Endothelial cell of umbilical vein (primary cell): ENCODE measurements at regions not wholly inside any gene's neighbourhood (a gene's known extent, or its start where the extent isn't known, plus 50 kb on each side); places are given as distances from the start of the nearest gene placed in this dataset.

Experiments used
- CTCF ChIP-seq, 2 donors: IDR thresholded peaks; 1 replicate in 1 of 2; 2 replicates in 1 of 2; pipeline ENCODE4 v1.5.1; 2011; ENCODE audit warnings: low read length in 2 of 2, mild to moderate bottlenecking in 2 of 2, moderate library complexity in 2 of 2, control low read depth in 1 of 2, inconsistent platforms in 1 of 2, low read depth in 1 of 2; ENCODE audit not compliant: insufficient read depth in 1 of 2; ENCODE audit errors: extremely low read depth in 1 of 2
- EZH2 ChIP-seq: IDR thresholded peaks from 2 replicates; pipeline ENCODE4 v1.6.1; 2012; ENCODE audit warnings: borderline replicate concordance, low read depth, mild to moderate bottlenecking, moderate library complexity, low read length, inconsistent platforms; ENCODE audit not compliant: severe bottlenecking
- FOS ChIP-seq: IDR thresholded peaks from 2 replicates; pipeline ENCODE4 v1.6.1; 2011; ENCODE audit warnings: mild to moderate bottlenecking, low read length, moderate library complexity, borderline replicate concordance; ENCODE audit not compliant: insufficient read depth
- GATA2 ChIP-seq: IDR thresholded peaks from 2 replicates; pipeline ENCODE4 v1.7.0; 2011; ENCODE audit warnings: low read depth, mild to moderate bottlenecking, moderate library complexity, mixed read lengths, low read length; ENCODE audit not compliant: insufficient read length, insufficient read depth
- JUN ChIP-seq: IDR thresholded peaks from 2 replicates; pipeline ENCODE4 v1.6.1; 2011; ENCODE audit warnings: borderline replicate concordance, low read depth; ENCODE audit not compliant: insufficient read length, insufficient read depth
- MAX ChIP-seq: IDR thresholded peaks from 2 replicates; pipeline ENCODE4 v1.6.1; 2011; ENCODE audit not compliant: insufficient read depth, insufficient read length
- MYC ChIP-seq: IDR thresholded peaks from one replicate; pipeline ENCODE4 v1.6.1; 2011; ENCODE audit warnings: mild to moderate bottlenecking, low read depth, low read length
- POLR2A ChIP-seq: IDR thresholded peaks from 2 replicates; pipeline ENCODE4 v1.6.1; 2012; ENCODE audit warnings: low read depth, mild to moderate bottlenecking, control low read depth, low read length
- POLR2AphosphoS5 ChIP-seq: IDR thresholded peaks from 2 replicates; pipeline ENCODE4 v1.6.1; 2012; ENCODE audit warnings: low read depth, mild to moderate bottlenecking, control low read depth, low read length, moderate library complexity; ENCODE audit not compliant: insufficient read depth

GRCh38 chr5:98403131-98403530 lies 370.3 kb upstream of the RGMB start:
- TF ChIP-seq POLR2A (no peak), EZH2 (no peak), CTCF (IDR thresholded peaks at IDR 0.05; ENCODE audit: extremely low read depth in 1 of 2, insufficient read depth in 1 of 2, low read depth in 1 of 2, low read length in 2 of 2) (no peak), POLR2AphosphoS5 (no peak), MAX (no peak), JUN (no peak), MYC (no peak), FOS (no peak), GATA2 (no peak)
